Stimulated activated CD4-positive, alpha-beta T cell treated with anti-CD3 and anti-CD28 coated beads, Interleukin-1b, Interleukin-23, amount 100 ng/mL, for 24 hours (primary cell): ENCODE measurements at regions not wholly inside any gene's neighbourhood (a gene's known extent, or its start where the extent isn't known, plus 50 kb on each side); places are given as distances from the start of the nearest gene placed in this dataset.

Experiments
- DNase-seq, 4 experiments: peaks; one replicate each; pipeline ENCODE4 v3.0.0-alpha.2; 2020; ENCODE audit warnings: low read depth in 4 of 4, low spot score in 1 of 4

- no peak for DNase-seq
Observed at GRCh38 chr10:112006831-112007230, 176.7 kb downstream of the GPAM start.

- DNase-seq: no peak
Observed at GRCh38 chr10:112022196-112022595, 161.4 kb downstream of the GPAM start.

GRCh38 chr10:112024079-112024478 lies 159.5 kb downstream of the GPAM start:
- no peak for DNase-seq

GRCh38 chr10:112025228-112025627 lies 158.3 kb downstream of the GPAM start:
- DNase-seq: no peak

GRCh38 chr10:112026438-112026837 lies 157.1 kb downstream of the GPAM start:
- DNase-seq: no peak

- DNase-seq: no peak
Observed at GRCh38 chr10:112027731-112028280, 155.8 kb downstream of the GPAM start.

GRCh38 chr10:112030431-112030830 lies 153.1 kb downstream of the GPAM start:
- no peak for DNase-seq

GRCh38 chr10:112039823-112040222 lies 143.7 kb downstream of the GPAM start:
- no peak for DNase-seq

GRCh38 chr10:112040696-112041095 lies 142.9 kb downstream of the GPAM start:
- DNase-seq: no peak

- no peak for DNase-seq
Observed at GRCh38 chr10:112045938-112046337, 137.6 kb downstream of the GPAM start.

- DNase-seq: no peak
Observed at GRCh38 chr10:112047674-112048073, 135.9 kb downstream of the GPAM start.

- no peak for DNase-seq
Observed at GRCh38 chr10:112052166-112052565, 131.4 kb downstream of the GPAM start.

- no peak for DNase-seq
Observed at GRCh38 chr10:112053895-112054294, 129.7 kb downstream of the GPAM start.

- no peak for DNase-seq
Observed at GRCh38 chr10:112054516-112054915, 129.0 kb downstream of the GPAM start.

GRCh38 chr10:112057072-112057471 lies 126.5 kb downstream of the GPAM start:
- DNase-seq: no peak

GRCh38 chr10:112059220-112059619 lies 124.3 kb downstream of the GPAM start:
- no peak for DNase-seq

GRCh38 chr10:112071596-112072133 lies 111.9 kb downstream of the GPAM start:
- no peak for DNase-seq

- no peak for DNase-seq
Observed at GRCh38 chr10:112078003-112078402, 105.6 kb downstream of the GPAM start.

- DNase-seq: no peak
Observed at GRCh38 chr10:112080231-112080630, 103.3 kb downstream of the GPAM start.

GRCh38 chr10:112082120-112082519 lies 101.4 kb downstream of the GPAM start:
- DNase-seq: no peak

GRCh38 chr10:112083472-112083871 lies 100.1 kb downstream of the GPAM start:
- no peak for DNase-seq

GRCh38 chr10:112087953-112088456 lies 95.6 kb downstream of the GPAM start:
- no peak for DNase-seq

- no peak for DNase-seq
Observed at GRCh38 chr10:112091703-112092102, 91.9 kb downstream of the GPAM start.
